Vagina (tissue), 2 donors: ENCODE measurements at regions not wholly inside any gene's neighbourhood (a gene's known extent, or its start where the extent isn't known, plus 50 kb on each side); places are given as distances from the start of the nearest gene placed in this dataset.
A peak's percentile ranks its signal among the peaks of the same experiment; 100 is the strongest.

Experiments used
- DNase-seq, 2 donors: peaks; one replicate each; pipeline ENCODE4 v3.0.0-alpha.2; 2017; ENCODE audit errors: extremely low spot score in 2 of 2
- H3K27ac ChIP-seq: fragments of 200-600 bp; sonication (generic); one replicate; pipeline ENCODE4 v1.5.1; 2019
- H3K27me3 ChIP-seq: fragments of 200-600 bp; sonication (generic); one replicate; pipeline ENCODE4 v1.5.1; 2019
- H3K36me3 ChIP-seq, 2 donors: fragments of 200-600 bp; sonication (generic); one replicate each; pipeline ENCODE4 v1.5.1; 2017 to 2019
- H3K4me1 ChIP-seq: fragments of 200-600 bp; sonication (generic); one replicate; pipeline ENCODE4 v1.5.1; 2019
- H3K4me3 ChIP-seq, 2 donors: fragments of 200-600 bp; sonication (generic); 1 replicate in 1 of 2; 2 replicates in 1 of 2; pipeline ENCODE4 v1.5.1; 2016 to 2019
- H3K9me3 ChIP-seq: fragments of 200-600 bp; sonication (generic); one replicate; pipeline ENCODE4 v1.5.1; 2019
- POLR2A ChIP-seq, 2 donors: fragments of 450-650 bp; IDR thresholded peaks; one replicate each; pipeline ENCODE4 v1.6.1; 2017; ENCODE audit warnings: antibody characterized with exemption in 2 of 2, mild to moderate bottlenecking in 2 of 2, moderate library complexity in 2 of 2
- POLR2AphosphoS5 ChIP-seq, 2 donors: sonication (generic); formaldehyde crosslinking; IDR thresholded peaks; one replicate each; pipeline ENCODE4 v1.9.0; 2017; ENCODE audit warnings: antibody characterized with exemption in 2 of 2, mild to moderate bottlenecking in 2 of 2, low read depth in 1 of 2; ENCODE audit not compliant: insufficient read depth in 1 of 2
- intact Hi-C: fragments of 100-400 bp; cut with DNase I; formaldehyde crosslinking; loops from one replicate; pipeline ENCODE4 v1.15.1; 2023
- TF ChIP-seq, protein P1 (sequence below), 3 experiments: fragments of 450-650 bp in 2 of 3; fragments of 200-600 bp in 1 of 3; sonication (generic) in 1 of 3; IDR thresholded peaks; one replicate each; pipeline ENCODE4 v1.5.1; 2017 to 2019; ENCODE audit warnings: antibody characterized with exemption in 3 of 3, mild to moderate bottlenecking in 2 of 3, moderate library complexity in 2 of 3

DNA sequence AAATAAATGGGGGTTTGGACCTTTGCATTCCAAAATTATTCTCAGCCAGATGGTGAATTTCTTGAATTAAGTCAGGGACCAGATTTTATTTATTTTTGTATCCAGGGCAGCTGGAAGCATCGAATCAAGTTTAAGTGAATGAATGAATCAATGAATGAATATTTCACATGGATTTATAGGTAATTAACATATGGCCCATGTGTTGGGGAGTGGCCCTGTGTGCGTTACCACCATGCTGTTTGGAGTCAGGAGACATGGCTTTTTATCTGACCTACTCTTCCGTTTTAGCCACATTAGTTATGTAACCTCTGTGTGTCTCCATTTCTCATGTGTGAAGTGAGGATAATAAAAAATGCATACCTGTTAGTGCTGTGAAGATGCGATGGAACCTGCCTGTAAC, 213.5 kb downstream of the CDH26 start:
- Histone ChIP-seq H3K27me3 (no peaks in the 10 kb centered on the region), H3K4me3 (no peak overlapping the region), H3K4me1 (no peaks in the 10 kb centered on the region), H3K36me3 (no peaks in the 10 kb centered on the region), H3K27ac (peak overlapping the region; percentile 14), H3K9me3 (no peaks in the 10 kb centered on the region)
- DNase-seq: no peak
- TF ChIP-seq POLR2AphosphoS5 (IDR thresholded peaks at IDR 0.05; ENCODE audit: insufficient read depth in 1 of 2, low read depth in 1 of 2) (no peak), POLR2A (IDR thresholded peaks at IDR 0.05) (no peak)
- TF ChIP-seq, protein P1, sequence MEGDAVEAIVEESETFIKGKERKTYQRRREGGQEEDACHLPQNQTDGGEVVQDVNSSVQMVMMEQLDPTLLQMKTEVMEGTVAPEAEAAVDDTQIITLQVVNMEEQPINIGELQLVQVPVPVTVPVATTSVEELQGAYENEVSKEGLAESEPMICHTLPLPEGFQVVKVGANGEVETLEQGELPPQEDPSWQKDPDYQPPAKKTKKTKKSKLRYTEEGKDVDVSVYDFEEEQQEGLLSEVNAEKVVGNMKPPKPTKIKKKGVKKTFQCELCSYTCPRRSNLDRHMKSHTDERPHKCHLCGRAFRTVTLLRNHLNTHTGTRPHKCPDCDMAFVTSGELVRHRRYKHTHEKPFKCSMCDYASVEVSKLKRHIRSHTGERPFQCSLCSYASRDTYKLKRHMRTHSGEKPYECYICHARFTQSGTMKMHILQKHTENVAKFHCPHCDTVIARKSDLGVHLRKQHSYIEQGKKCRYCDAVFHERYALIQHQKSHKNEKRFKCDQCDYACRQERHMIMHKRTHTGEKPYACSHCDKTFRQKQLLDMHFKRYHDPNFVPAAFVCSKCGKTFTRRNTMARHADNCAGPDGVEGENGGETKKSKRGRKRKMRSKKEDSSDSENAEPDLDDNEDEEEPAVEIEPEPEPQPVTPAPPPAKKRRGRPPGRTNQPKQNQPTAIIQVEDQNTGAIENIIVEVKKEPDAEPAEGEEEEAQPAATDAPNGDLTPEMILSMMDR (IDR thresholded peaks at IDR 0.05): no peak
- intact Hi-C loops: no loop called here

DNA sequence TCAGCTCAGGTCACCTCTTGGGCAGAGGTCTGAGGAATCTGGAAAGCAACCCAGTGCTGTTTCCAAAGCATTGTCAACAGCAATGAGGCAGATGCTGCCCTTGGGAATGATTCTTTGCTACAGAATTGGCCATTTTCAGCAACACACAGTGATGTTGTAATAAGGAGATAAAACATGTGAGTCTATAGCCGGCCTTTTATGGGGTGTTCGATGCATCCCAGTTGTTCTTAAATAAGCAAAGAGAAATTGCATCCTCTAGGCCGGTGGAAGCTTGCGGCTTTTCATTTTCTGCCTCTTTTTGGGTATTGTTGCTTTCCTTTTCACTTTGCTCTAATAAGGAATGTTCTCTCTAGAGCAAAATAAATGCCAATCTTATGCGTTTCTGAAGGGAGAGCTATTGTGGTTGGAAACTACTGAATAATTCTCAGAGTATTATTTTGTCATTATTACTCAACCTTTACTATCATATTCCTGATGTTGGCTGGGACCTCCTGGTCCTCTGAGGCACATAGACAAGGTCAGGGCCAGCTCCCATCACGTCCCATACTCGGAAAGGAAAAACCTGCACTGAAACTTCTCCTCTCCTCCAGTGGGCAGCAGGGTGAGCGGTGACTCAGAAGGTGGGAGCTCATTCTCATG, 214.2 kb downstream of the CDH26 start:
- no peak for DNase-seq
- Histone ChIP-seq H3K4me1 (no peaks in the 10 kb centered on the region), H3K27ac (peak overlapping the region; percentile 14), H3K36me3 (no peaks in the 10 kb centered on the region), H3K9me3 (no peaks in the 10 kb centered on the region), H3K4me3 (no peak overlapping the region), H3K27me3 (no peaks in the 10 kb centered on the region)
- TF ChIP-seq POLR2AphosphoS5 (IDR thresholded peaks at IDR 0.05; ENCODE audit: insufficient read depth in 1 of 2, low read depth in 1 of 2): no peak
- TF ChIP-seq, protein P1 (IDR thresholded peaks at IDR 0.05): no peak
- TF ChIP-seq POLR2A (IDR thresholded peaks at IDR 0.05): no peak
- intact Hi-C loops: no loop called here

DNA sequence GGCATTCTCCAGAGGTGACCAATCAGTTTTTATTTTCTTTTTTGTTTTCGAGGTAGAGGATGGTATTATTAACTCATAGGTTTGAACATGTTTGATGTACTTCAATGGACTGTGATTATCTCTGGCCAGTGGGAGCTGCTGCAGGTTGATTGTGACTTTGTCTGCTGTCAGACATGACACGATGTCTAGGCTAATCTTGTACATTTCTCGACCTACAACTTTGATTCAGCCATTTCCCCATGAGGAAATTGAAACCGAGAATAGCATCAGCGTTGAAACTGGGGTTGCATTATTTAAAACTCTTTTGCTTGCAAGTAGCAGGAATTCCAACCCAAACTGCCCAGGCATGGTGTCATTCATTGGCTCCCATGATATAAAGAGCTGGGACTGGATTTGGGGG, 218.9 kb downstream of the CDH26 start:
- intact Hi-C loops: no loop called here
- Histone ChIP-seq H3K9me3 (no peaks in the 10 kb centered on the region), H3K4me1 (no peaks in the 10 kb centered on the region), H3K27me3 (no peaks in the 10 kb centered on the region), H3K27ac (no peak overlapping the region), H3K4me3 (no peak overlapping the region), H3K36me3 (no peaks in the 10 kb centered on the region)
- TF ChIP-seq, protein P1 (IDR thresholded peaks at IDR 0.05): no peak
- no peak for TF ChIP-seq POLR2AphosphoS5 (IDR thresholded peaks at IDR 0.05; ENCODE audit: insufficient read depth in 1 of 2, low read depth in 1 of 2)
- no peak for TF ChIP-seq POLR2A (IDR thresholded peaks at IDR 0.05)
- DNase-seq: no peak

DNA sequence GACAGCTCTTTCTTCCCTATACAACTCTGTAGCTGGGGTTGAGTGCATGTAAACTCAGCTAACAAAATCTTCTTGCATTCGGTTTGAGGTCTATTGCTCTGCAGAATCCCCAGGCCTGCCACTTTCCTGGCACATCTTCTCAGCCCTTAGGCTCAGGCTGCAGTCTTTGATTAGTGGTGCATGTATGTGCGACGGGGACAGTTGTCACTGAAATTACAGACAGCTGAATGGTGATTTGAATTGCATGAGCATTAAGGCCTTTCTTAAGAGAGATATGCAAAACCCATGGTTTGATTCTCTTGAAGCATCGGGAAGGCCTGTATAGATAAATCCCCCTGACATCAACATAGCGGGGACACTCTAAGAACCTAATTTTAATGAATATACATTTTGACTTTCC, 222.8 kb downstream of the CDH26 start:
- Histone ChIP-seq H3K4me3 (no peak overlapping the region), H3K4me1 (no peaks in the 10 kb centered on the region), H3K9me3 (no peaks in the 10 kb centered on the region), H3K36me3 (no peaks in the 10 kb centered on the region), H3K27me3 (no peaks in the 10 kb centered on the region), H3K27ac (no peak overlapping the region)
- intact Hi-C loops: no loop called here
- TF ChIP-seq, protein P1 (IDR thresholded peaks at IDR 0.05): no peak
- TF ChIP-seq POLR2A (IDR thresholded peaks at IDR 0.05): no peak
- no peak for TF ChIP-seq POLR2AphosphoS5 (IDR thresholded peaks at IDR 0.05; ENCODE audit: insufficient read depth in 1 of 2, low read depth in 1 of 2)
- DNase-seq: no peak

DNA sequence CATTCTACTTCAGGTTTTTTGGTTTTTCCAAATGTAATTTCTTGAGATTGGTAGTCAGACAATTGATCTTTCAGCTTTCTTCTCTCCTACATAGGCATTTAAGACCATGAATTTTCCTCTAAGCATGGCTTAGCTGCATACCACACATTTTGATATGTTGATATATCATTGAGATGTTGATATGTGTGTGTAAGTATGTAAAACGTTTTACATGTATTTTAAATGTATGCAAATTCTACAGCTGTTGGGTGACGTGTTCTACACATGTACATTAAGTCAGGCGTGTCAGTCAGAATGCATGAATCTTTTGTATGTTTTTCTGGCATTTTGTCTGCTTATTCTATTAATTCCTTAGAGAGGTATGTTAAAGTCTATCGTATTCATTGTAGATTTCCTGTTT, 228.2 kb downstream of the CDH26 start:
- Histone ChIP-seq H3K27ac (no peak overlapping the region), H3K27me3 (no peaks in the 10 kb centered on the region), H3K9me3 (no peaks in the 10 kb centered on the region), H3K4me1 (no peaks in the 10 kb centered on the region), H3K4me3 (no peak overlapping the region), H3K36me3 (no peaks in the 10 kb centered on the region)
- DNase-seq: no peak
- intact Hi-C loops: no loop called here
- TF ChIP-seq POLR2A (IDR thresholded peaks at IDR 0.05): no peak
- TF ChIP-seq, protein P1 (IDR thresholded peaks at IDR 0.05): no peak
- TF ChIP-seq POLR2AphosphoS5 (IDR thresholded peaks at IDR 0.05; ENCODE audit: insufficient read depth in 1 of 2, low read depth in 1 of 2): no peak
